RWPE1 (cell line): ENCODE measurements at regions not wholly inside any gene's neighbourhood (a gene's known extent, or its start where the extent isn't known, plus 50 kb on each side); places are given as distances from the start of the nearest gene placed in this dataset.

Source experiments
- CTCF ChIA-PET: fragments of 350-600 bp; sonication (Branson Sonifier 250); formaldehyde crosslinking; extraction: SDS; loops from one replicate; lab custom pipeline; 2021; lab: Yijun Ruan, JAX
- POLR2A ChIA-PET: fragments of 400-600 bp; formaldehyde crosslinking; extraction: SDS; loops from one replicate; lab custom pipeline; 2020; ENCODE audit warnings: antibody characterized with exemption; ENCODE audit not compliant: low non-redundant PET; lab: Yijun Ruan, JAX
- DNase-seq: peaks from one replicate; pipeline ENCODE4 v3.0.0; 2012; ENCODE audit warnings: low spot score
- H3K27ac ChIP-seq: fragments of 450-650 bp; 2 replicates; pipeline ENCODE4 v1.5.1; 2017
- CTCF ChIP-seq: fragments of 450-650 bp; conservative IDR thresholded peaks from 2 replicates; pipeline ENCODE4 v1.5.1; 2017; ENCODE audit warnings: low read depth, mild to moderate bottlenecking

DNA sequence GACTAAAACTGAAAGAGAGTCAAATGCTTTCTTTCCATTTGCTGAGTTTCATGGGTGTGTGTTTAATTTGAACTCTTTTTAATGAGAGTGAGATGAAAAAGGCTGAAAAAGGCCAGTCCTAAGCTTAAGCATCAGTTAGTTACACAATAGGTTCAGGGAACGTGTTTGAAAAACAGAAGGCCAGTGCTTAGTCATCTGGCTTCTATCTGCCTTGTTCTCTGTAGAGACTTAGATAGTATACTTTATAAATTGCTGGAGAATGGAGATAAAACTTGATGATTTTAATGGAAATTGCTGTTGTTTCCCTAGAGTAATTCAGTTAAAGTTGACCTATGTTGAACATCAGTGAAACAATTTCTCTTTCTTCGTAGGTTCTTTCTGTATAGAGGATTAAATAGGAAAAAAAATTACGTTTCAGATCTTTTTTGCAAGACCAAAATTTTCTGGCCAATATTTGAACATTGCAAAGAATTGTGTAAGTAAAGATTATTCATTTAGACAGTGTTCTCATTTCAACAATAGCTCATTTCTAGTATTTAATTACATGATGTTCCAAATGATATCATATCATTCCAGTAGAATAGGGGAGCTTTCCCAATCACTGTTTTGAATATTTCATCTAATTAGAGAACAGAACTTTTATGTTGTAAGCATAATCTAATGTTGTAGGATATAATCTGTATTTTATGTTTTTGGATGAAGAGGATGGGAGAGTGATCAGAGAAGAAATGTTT is 1088.8 kb downstream of the ADGRL3 start:
- no peak for DNase-seq
- TF ChIP-seq CTCF, result no peak
- H3K27ac ChIP-seq, result no peak overlapping the region
- POLR2A ChIA-PET, result no interaction called here
- CTCF ChIA-PET, result interaction anchor here (0.6 kb wide), 1 partner anchor 32 kb away, joined by 3 read pairs; no protein-coding TSS in a partner anchor

DNA sequence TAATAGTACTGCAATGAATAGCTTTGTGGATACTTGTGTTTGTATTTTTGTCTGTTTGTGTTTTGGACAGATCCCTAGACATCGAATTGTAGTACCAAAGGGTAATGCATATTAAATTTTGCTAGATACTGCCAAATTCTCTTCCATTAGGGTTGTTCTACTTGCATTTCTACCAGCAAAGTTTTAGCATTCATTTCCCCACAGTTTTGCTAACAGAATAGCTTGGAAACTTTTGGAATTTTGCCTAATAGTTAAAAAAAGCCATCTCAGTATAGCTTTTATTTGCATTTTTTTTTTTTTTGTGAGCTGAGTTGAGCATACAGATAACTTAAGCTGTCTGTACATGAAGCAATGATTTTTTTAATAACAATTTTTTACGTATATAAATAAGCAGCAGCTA is 1084.9 kb downstream of the ADGRL3 start:
- no peak for TF ChIP-seq CTCF
- no peak overlapping the region for H3K27ac ChIP-seq
- ChIA-PET POLR2A (no interaction called here), CTCF (no interaction called here)
- no peak for DNase-seq

DNA sequence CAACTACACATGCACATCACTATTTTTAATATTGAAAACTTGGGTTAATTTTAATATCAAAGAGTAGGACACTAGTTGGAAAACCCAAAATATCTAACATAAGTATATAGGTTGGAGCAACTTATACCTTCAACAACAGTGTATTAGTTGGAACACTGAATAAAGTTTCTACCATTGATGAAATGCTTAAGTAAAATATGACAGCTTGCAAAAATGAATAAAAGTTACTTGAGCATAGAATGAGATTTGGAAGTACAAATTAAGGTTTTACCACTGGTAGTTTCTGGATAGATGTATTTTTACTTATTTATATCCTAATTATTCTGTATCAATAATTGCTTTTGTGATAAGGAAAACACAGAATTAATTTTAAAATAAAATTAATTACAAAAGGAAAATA is 1079.6 kb downstream of the ADGRL3 start:
- POLR2A ChIA-PET, result no interaction called here
- CTCF ChIA-PET, result interaction anchor here (0.5 kb wide), 1 partner anchor 15 kb away, joined by 6 read pairs; no protein-coding TSS in a partner anchor
- no peak for DNase-seq
- TF ChIP-seq CTCF, result no peak
- no peak overlapping the region for H3K27ac ChIP-seq

GRCh38 chr4:62275470-62275869 is 1075.3 kb downstream of the ADGRL3 start:
- POLR2A ChIA-PET, result no interaction called here

GRCh38 chr4:62274782-62275181 is 1074.7 kb downstream of the ADGRL3 start:
- POLR2A ChIA-PET, result no interaction called here
- DNase-seq, result no peak
- no peak for TF ChIP-seq CTCF
- no peak overlapping the region for H3K27ac ChIP-seq
- CTCF ChIA-PET, result no interaction called here

More at GRCh38 chr4:62275470-62275869, 1075.3 kb downstream of the ADGRL3 start:
- no peak overlapping the region for H3K27ac ChIP-seq
- no peak for DNase-seq
- no peak for TF ChIP-seq CTCF
- CTCF ChIA-PET, result no interaction called here

DNA sequence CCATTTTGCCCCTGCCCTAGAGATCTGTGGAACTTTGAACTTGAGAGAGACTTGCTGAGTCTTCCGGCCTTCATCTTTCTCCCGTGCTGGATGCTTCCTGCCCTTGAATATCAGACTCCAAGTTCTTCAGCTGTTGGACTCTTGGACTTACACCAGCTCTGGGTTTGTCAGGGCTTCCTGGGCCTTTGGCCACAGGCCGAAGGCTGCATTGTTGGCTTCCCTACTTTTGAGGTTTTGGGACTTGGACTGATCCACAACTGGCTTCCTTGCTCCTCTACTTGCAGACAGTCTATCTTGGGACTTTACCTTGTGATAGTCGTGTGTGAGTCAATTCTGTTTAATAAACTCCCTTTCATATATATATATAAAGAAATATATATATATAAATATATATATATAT is 1071.0 kb downstream of the ADGRL3 start:
- no peak for TF ChIP-seq CTCF
- CTCF ChIA-PET, result no interaction called here

More for the DNA sequence above, 1071.0 kb downstream of the ADGRL3 start:
- no peak overlapping the region for H3K27ac ChIP-seq
- no peak for DNase-seq
- POLR2A ChIA-PET, result no interaction called here
